DND-41 (cell line): ENCODE measurements at regions not wholly inside any gene's neighbourhood (a gene's known extent, or its start where the extent isn't known, plus 50 kb on each side); places are given as distances from the start of the nearest gene placed in this dataset.

Source experiments
- EZH2 ChIP-seq: IDR thresholded peaks from 3 replicates; pipeline ENCODE4 v1.6.1; 2012; ENCODE audit warnings: borderline replicate concordance, low read depth, mild to moderate bottlenecking, moderate library complexity, low read length, inconsistent platforms; ENCODE audit not compliant: severe bottlenecking
- TF ChIP-seq, protein P1 (sequence below): IDR thresholded peaks from 2 replicates; pipeline ENCODE4 v1.5.1; 2012; ENCODE audit warnings: borderline replicate concordance, low read length, moderate library complexity, mild to moderate bottlenecking; ENCODE audit not compliant: poor library complexity, severe bottlenecking; ENCODE audit errors: extremely low read depth

DNA sequence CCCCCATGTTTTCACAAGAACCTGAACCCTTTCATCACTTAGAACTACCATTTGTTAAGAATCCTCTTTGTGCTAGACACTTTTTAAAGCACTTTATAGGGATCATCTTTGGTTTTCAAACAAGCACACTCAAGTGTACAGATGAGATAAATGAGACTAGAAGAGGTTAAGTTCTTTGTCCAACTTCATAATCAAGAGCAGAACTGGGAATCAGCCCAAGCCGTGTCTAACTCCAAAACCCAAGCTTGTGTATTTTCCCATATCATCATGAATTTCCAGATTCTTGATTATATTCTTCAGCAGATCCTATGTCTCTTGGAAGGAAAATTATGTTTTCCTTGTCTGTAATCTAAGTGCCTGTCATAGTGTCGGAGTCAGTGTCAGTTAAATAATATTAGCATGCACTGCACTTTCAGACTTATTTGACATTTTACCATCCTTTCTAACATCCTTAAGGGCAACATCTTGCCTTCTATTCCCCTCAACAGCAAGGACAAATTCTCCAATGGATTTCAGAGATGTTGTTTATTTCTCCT, 123.0 kb upstream of the SETBP1 start:
- TF ChIP-seq, protein P1, sequence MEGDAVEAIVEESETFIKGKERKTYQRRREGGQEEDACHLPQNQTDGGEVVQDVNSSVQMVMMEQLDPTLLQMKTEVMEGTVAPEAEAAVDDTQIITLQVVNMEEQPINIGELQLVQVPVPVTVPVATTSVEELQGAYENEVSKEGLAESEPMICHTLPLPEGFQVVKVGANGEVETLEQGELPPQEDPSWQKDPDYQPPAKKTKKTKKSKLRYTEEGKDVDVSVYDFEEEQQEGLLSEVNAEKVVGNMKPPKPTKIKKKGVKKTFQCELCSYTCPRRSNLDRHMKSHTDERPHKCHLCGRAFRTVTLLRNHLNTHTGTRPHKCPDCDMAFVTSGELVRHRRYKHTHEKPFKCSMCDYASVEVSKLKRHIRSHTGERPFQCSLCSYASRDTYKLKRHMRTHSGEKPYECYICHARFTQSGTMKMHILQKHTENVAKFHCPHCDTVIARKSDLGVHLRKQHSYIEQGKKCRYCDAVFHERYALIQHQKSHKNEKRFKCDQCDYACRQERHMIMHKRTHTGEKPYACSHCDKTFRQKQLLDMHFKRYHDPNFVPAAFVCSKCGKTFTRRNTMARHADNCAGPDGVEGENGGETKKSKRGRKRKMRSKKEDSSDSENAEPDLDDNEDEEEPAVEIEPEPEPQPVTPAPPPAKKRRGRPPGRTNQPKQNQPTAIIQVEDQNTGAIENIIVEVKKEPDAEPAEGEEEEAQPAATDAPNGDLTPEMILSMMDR = no peak
- no peak for TF ChIP-seq EZH2
